ENCODE measurements at regions not wholly inside any gene's neighbourhood (a gene's known extent, or its start where the extent isn't known, plus 50 kb on each side); places are given as distances from the start of the nearest gene placed in this dataset.

- no peak for ATAC-seq
Observed at GRCh38 chr13:86757236-86757978, 913.8 kb upstream of the SLITRK5 start.

- ATAC-seq: no peak
Observed at GRCh38 chr13:86758116-86758515, 913.1 kb upstream of the SLITRK5 start.

- no peak for ATAC-seq
Observed at GRCh38 chr13:86760620-86761019, 910.6 kb upstream of the SLITRK5 start.

GRCh38 chr13:86765462-86765861, 905.7 kb upstream of the SLITRK5 start:
- no peak for ATAC-seq

- no peak for ATAC-seq
Observed at GRCh38 chr13:86788616-86789015, 882.6 kb upstream of the SLITRK5 start.

- ATAC-seq: no peak
Observed at GRCh38 chr13:86792153-86792651, 879.0 kb upstream of the SLITRK5 start.

- ATAC-seq: no peak
Observed at GRCh38 chr13:86795858-86796257, 875.3 kb upstream of the SLITRK5 start.

- ATAC-seq: no peak
Observed at GRCh38 chr13:86810361-86810760, 860.8 kb upstream of the SLITRK5 start.

- ATAC-seq: no peak
Observed at GRCh38 chr13:86813198-86813597, 858.0 kb upstream of the SLITRK5 start.

GRCh38 chr13:86825410-86825809, 845.8 kb upstream of the SLITRK5 start:
- no peak for ATAC-seq

- no peak for ATAC-seq
Observed at GRCh38 chr13:86826232-86826631, 844.9 kb upstream of the SLITRK5 start.

GRCh38 chr13:86830046-86830445, 841.1 kb upstream of the SLITRK5 start:
- no peak for ATAC-seq

GRCh38 chr13:86831084-86831483, 840.1 kb upstream of the SLITRK5 start:
- ATAC-seq: no peak

GRCh38 chr13:86838411-86839120, 832.6 kb upstream of the SLITRK5 start:
- no peak for ATAC-seq

GRCh38 chr13:86839221-86839620, 832.0 kb upstream of the SLITRK5 start:
- no peak for ATAC-seq

GRCh38 chr13:86840250-86841191, 830.6 kb upstream of the SLITRK5 start:
- ATAC-seq: peak; percentile 11

GRCh38 chr13:86841264-86841663, 829.9 kb upstream of the SLITRK5 start:
- ATAC-seq: no peak

- ATAC-seq: no peak
Observed at GRCh38 chr13:86846501-86846900, 824.7 kb upstream of the SLITRK5 start.

GRCh38 chr13:86848716-86849115, 822.5 kb upstream of the SLITRK5 start:
- no peak for ATAC-seq

GRCh38 chr13:86856991-86857390, 814.2 kb upstream of the SLITRK5 start:
- no peak for ATAC-seq

- ATAC-seq: no peak
Observed at GRCh38 chr13:86858216-86858615, 813.0 kb upstream of the SLITRK5 start.

- no peak for ATAC-seq
Observed at GRCh38 chr13:86862137-86862536, 809.0 kb upstream of the SLITRK5 start.

- ATAC-seq: no peak
Observed at GRCh38 chr13:86864376-86864775, 806.8 kb upstream of the SLITRK5 start.
